Hepatic stellate cell (primary cell): ENCODE measurements at regions not wholly inside any gene's neighbourhood (a gene's known extent, or its start where the extent isn't known, plus 50 kb on each side); places are given as distances from the start of the nearest gene placed in this dataset.
"Not testable (repeated sequence)": the region's sequence is repeated elsewhere in the genome, so short reads cannot be mapped to it uniquely, and the experiment has no call there.

Experiments
- DNase-seq: peaks from one replicate; pipeline ENCODE4 v3.0.0; 2011; ENCODE audit warnings: low spot score

GRCh38 chr2:221761260-221761659 lies 189.2 kb upstream of the EPHA4 start:
- no peak for DNase-seq

- no peak for DNase-seq
Measured at GRCh38 chr2:221758076-221758475, 186.0 kb upstream of the EPHA4 start.

- DNase-seq = no peak
Measured at GRCh38 chr2:221753401-221753800, 181.3 kb upstream of the EPHA4 start.

- no peak for DNase-seq
Measured at GRCh38 chr2:221752781-221753180, 180.7 kb upstream of the EPHA4 start.

- no peak for DNase-seq
Measured at GRCh38 chr2:221750316-221750715, 178.2 kb upstream of the EPHA4 start.

GRCh38 chr2:221747289-221747972 lies 175.3 kb upstream of the EPHA4 start:
- no peak for DNase-seq

- DNase-seq = no peak
Measured at GRCh38 chr2:221741496-221742211, 169.6 kb upstream of the EPHA4 start.

GRCh38 chr2:221731432-221732145 lies 159.5 kb upstream of the EPHA4 start:
- DNase-seq = no peak

GRCh38 chr2:221726894-221727513 lies 154.9 kb upstream of the EPHA4 start:
- DNase-seq = no peak

GRCh38 chr2:221724631-221725203 lies 152.6 kb upstream of the EPHA4 start:
- no peak for DNase-seq

GRCh38 chr2:221724117-221724516 lies 152.0 kb upstream of the EPHA4 start:
- not testable (repeated sequence) for DNase-seq

GRCh38 chr2:221716426-221717303 lies 144.6 kb upstream of the EPHA4 start:
- no peak for DNase-seq

- DNase-seq = no peak
Measured at GRCh38 chr2:221715523-221716247, 143.6 kb upstream of the EPHA4 start.

GRCh38 chr2:221710744-221711143 lies 138.6 kb upstream of the EPHA4 start:
- DNase-seq = no peak

GRCh38 chr2:221708902-221709301 lies 136.8 kb upstream of the EPHA4 start:
- DNase-seq = no peak

GRCh38 chr2:221705185-221705877 lies 133.2 kb upstream of the EPHA4 start:
- DNase-seq = no peak

GRCh38 chr2:221704442-221704841 lies 132.3 kb upstream of the EPHA4 start:
- DNase-seq = no peak

- DNase-seq = no peak
Measured at GRCh38 chr2:221693365-221693764, 121.3 kb upstream of the EPHA4 start.

GRCh38 chr2:221691571-221691970 lies 119.5 kb upstream of the EPHA4 start:
- DNase-seq = no peak

GRCh38 chr2:221689140-221689539 lies 117.0 kb upstream of the EPHA4 start:
- no peak for DNase-seq
